Inflammatory macrophage treated with lipopolysaccharide for 1 hour (primary cell): ENCODE measurements at regions not wholly inside any gene's neighbourhood (a gene's known extent, or its start where the extent isn't known, plus 50 kb on each side); places are given as distances from the start of the nearest gene placed in this dataset.

ENCODE experiments used
- DNase-seq, 2 donors: peaks; one replicate each; pipeline ENCODE4 v3.0.0-alpha.2; 2020 to 2022

- DNase-seq, result no peak
Observed at GRCh38 chr18:66826211-66826610, 222.3 kb upstream of the CDH19 start.

- no peak for DNase-seq
Observed at GRCh38 chr18:66825347-66825746, 221.5 kb upstream of the CDH19 start.

- no peak for DNase-seq
Observed at GRCh38 chr18:66819235-66819634, 215.3 kb upstream of the CDH19 start.

GRCh38 chr18:66813138-66813537 is 209.2 kb upstream of the CDH19 start:
- DNase-seq, result no peak

GRCh38 chr18:66795051-66795450 is 191.2 kb upstream of the CDH19 start:
- DNase-seq, result no peak

GRCh38 chr18:66792466-66792865 is 188.6 kb upstream of the CDH19 start:
- DNase-seq, result no peak

- no peak for DNase-seq
Observed at GRCh38 chr18:66780609-66781008, 176.7 kb upstream of the CDH19 start.

GRCh38 chr18:66778048-66778447 is 174.2 kb upstream of the CDH19 start:
- no peak for DNase-seq

GRCh38 chr18:66769375-66769774 is 165.5 kb upstream of the CDH19 start:
- DNase-seq, result no peak

GRCh38 chr18:66764230-66764629 is 160.3 kb upstream of the CDH19 start:
- DNase-seq, result no peak

GRCh38 chr18:66761166-66761565 is 157.3 kb upstream of the CDH19 start:
- DNase-seq, result no peak

GRCh38 chr18:66760559-66760958 is 156.7 kb upstream of the CDH19 start:
- DNase-seq, result no peak

GRCh38 chr18:66759050-66759828 is 155.3 kb upstream of the CDH19 start:
- DNase-seq, result no peak

- DNase-seq, result no peak
Observed at GRCh38 chr18:66757946-66758345, 154.1 kb upstream of the CDH19 start.

- DNase-seq, result no peak
Observed at GRCh38 chr18:66754335-66754734, 150.4 kb upstream of the CDH19 start.

- no peak for DNase-seq
Observed at GRCh38 chr18:66752733-66753132, 148.8 kb upstream of the CDH19 start.

GRCh38 chr18:66749481-66750035 is 145.7 kb upstream of the CDH19 start:
- DNase-seq, result no peak

- DNase-seq, result no peak
Observed at GRCh38 chr18:66749030-66749429, 145.1 kb upstream of the CDH19 start.

GRCh38 chr18:66742832-66743231 is 138.9 kb upstream of the CDH19 start:
- no peak for DNase-seq

GRCh38 chr18:66735933-66736332 is 132.0 kb upstream of the CDH19 start:
- no peak for DNase-seq

GRCh38 chr18:66734451-66734850 is 130.6 kb upstream of the CDH19 start:
- DNase-seq, result no peak

GRCh38 chr18:66731890-66732289 is 128.0 kb upstream of the CDH19 start:
- DNase-seq, result no peak

- DNase-seq, result no peak
Observed at GRCh38 chr18:66729442-66730239, 125.8 kb upstream of the CDH19 start.

- no peak for DNase-seq
Observed at GRCh38 chr18:66728951-66729350, 125.1 kb upstream of the CDH19 start.
